ENCODE measurements at regions not wholly inside any gene's neighbourhood (a gene's known extent, or its start where the extent isn't known, plus 50 kb on each side); places are given as distances from the start of the nearest gene placed in this dataset.
A peak's percentile ranks its signal among the peaks of the same experiment; 100 is the strongest.
"Not testable (repeated sequence)": the region's sequence is repeated elsewhere in the genome, so short reads cannot be mapped to it uniquely, and the experiment has no call there.

GRCh38 chr1:86798608-86799291 is 94.4 kb downstream of the SH3GLB1 start:
- no peak overlapping the region for H3K4me3 Mint-ChIP-seq
- DNase-seq, result no peak
- 70% methylated on average over 2 of the region's 2 CpGs for WGBS (ENCODE audit: insufficient coverage)
- no peaks in the 10 kb centered on the region for H3K27me3 Mint-ChIP-seq (ENCODE audit: low read depth in 2 of 2)
- no peaks in the 10 kb centered on the region for H3K36me3 ChIP-seq (ENCODE audit: control insufficient read depth, insufficient read depth, low read length)
- intact Hi-C loops (cut with micrococcal nuclease), result no loop called here
- H3K27ac Mint-ChIP-seq, result no peak overlapping the region
- no peaks in the 10 kb centered on the region for H3K27me3 ChIP-seq (ENCODE audit: control insufficient read depth, insufficient read depth, low read length)
- no peaks in the 10 kb centered on the region for H3K4me1 Mint-ChIP-seq
- H3K27ac ChIP-seq (ENCODE audit: low read length), result no peak overlapping the region
- peak in 1 of 3 donors; percentile 47 for ATAC-seq
- H3K4me1 ChIP-seq (ENCODE audit: control insufficient read depth, insufficient read depth, low read length), result no peaks in the 10 kb centered on the region
- no peak overlapping the region for H3K4me3 ChIP-seq (ENCODE audit: low read length)
- no peaks in the 10 kb centered on the region for H3K9me3 Mint-ChIP-seq
- H3K9me3 ChIP-seq (ENCODE audit: control insufficient read depth, insufficient read depth, low read length), result no peaks in the 10 kb centered on the region
- H3K36me3 Mint-ChIP-seq, result no peaks in the 10 kb centered on the region
- no peak for TF ChIP-seq CTCF (IDR thresholded peaks at IDR 0.05)

- H3K27ac ChIP-seq (ENCODE audit: low read length); H3K4me1 Mint-ChIP-seq; H3K27me3 Mint-ChIP-seq (ENCODE audit: low read depth in 2 of 2); H3K9me3 ChIP-seq (ENCODE audit: control insufficient read depth, insufficient read depth, low read length); H3K9me3 Mint-ChIP-seq; H3K27me3 ChIP-seq (ENCODE audit: control insufficient read depth, insufficient read depth, low read length); H3K27ac Mint-ChIP-seq; H3K4me3 Mint-ChIP-seq; H3K36me3 ChIP-seq (ENCODE audit: control insufficient read depth, insufficient read depth, low read length); ATAC-seq; H3K36me3 Mint-ChIP-seq; H3K4me1 ChIP-seq (ENCODE audit: control insufficient read depth, insufficient read depth, low read length); DNase-seq; H3K4me3 ChIP-seq (ENCODE audit: low read length); intact Hi-C loops (cut with micrococcal nuclease): not testable (repeated sequence)
- 100% methylated on average over 1 of the region's 1 CpG for WGBS (ENCODE audit: insufficient coverage)
These were observed 99.3 kb downstream of the SH3GLB1 start for GRCh38 chr1:86803641-86804040.

GRCh38 chr1:86805898-86806519 is 101.6 kb downstream of the SH3GLB1 start:
- H3K27ac ChIP-seq (ENCODE audit: low read length); H3K36me3 Mint-ChIP-seq; H3K9me3 ChIP-seq (ENCODE audit: control insufficient read depth, insufficient read depth, low read length); H3K27me3 ChIP-seq (ENCODE audit: control insufficient read depth, insufficient read depth, low read length); ATAC-seq; H3K36me3 ChIP-seq (ENCODE audit: control insufficient read depth, insufficient read depth, low read length); H3K27ac Mint-ChIP-seq; DNase-seq; H3K4me3 ChIP-seq (ENCODE audit: low read length); H3K4me3 Mint-ChIP-seq; H3K27me3 Mint-ChIP-seq (ENCODE audit: low read depth in 2 of 2); H3K4me1 Mint-ChIP-seq; intact Hi-C loops (cut with micrococcal nuclease); H3K4me1 ChIP-seq (ENCODE audit: control insufficient read depth, insufficient read depth, low read length); H3K9me3 Mint-ChIP-seq: not testable (repeated sequence)
- 96% methylated on average over 9 of the region's 9 CpGs for WGBS (ENCODE audit: insufficient coverage)

GRCh38 chr1:86811142-86811924 is 102.6 kb downstream of the SELENOF start:
- no peaks in the 10 kb centered on the region for H3K9me3 Mint-ChIP-seq
- DNase-seq (no peak), ATAC-seq (no peak)
- Histone ChIP-seq H3K4me1 (ENCODE audit: control insufficient read depth, insufficient read depth, low read length) (no peaks in the 10 kb centered on the region), H3K36me3 (ENCODE audit: control insufficient read depth, insufficient read depth, low read length) (no peaks in the 10 kb centered on the region), H3K27ac (ENCODE audit: low read length) (no peak overlapping the region), H3K27me3 (ENCODE audit: control insufficient read depth, insufficient read depth, low read length) (no peaks in the 10 kb centered on the region), H3K4me3 (ENCODE audit: low read length) (no peak overlapping the region), H3K9me3 (ENCODE audit: control insufficient read depth, insufficient read depth, low read length) (no peaks in the 10 kb centered on the region)
- no peak for TF ChIP-seq CTCF (IDR thresholded peaks at IDR 0.05)
- H3K27me3 Mint-ChIP-seq (ENCODE audit: low read depth in 2 of 2), result peaks cover 0 to 2% of the 10 kb centered on the region in 2 donors
- WGBS (ENCODE audit: insufficient coverage), result 90% methylated on average over 7 of the region's 8 CpGs
- no peaks in the 10 kb centered on the region for H3K36me3 Mint-ChIP-seq
- no peaks in the 10 kb centered on the region for H3K4me1 Mint-ChIP-seq
- intact Hi-C loops (cut with micrococcal nuclease), result no loop called here
- H3K27ac Mint-ChIP-seq, result no peak overlapping the region
- no peak overlapping the region for H3K4me3 Mint-ChIP-seq
